ENCODE measurements at regions not wholly inside any gene's neighbourhood (a gene's known extent, or its start where the extent isn't known, plus 50 kb on each side); places are given as distances from the start of the nearest gene placed in this dataset.

GRCh38 chr13:87453244-87453643 lies 217.9 kb upstream of the SLITRK5 start:
- no peak for TF ChIP-seq TAF1 (IDR thresholded peaks at IDR 0.05; ENCODE audit: borderline replicate concordance, insufficient read depth, low read length)
- no peak for TF ChIP-seq POLR2AphosphoS5 (IDR thresholded peaks at IDR 0.05; ENCODE audit: low read depth, low read length)
- TF ChIP-seq REST (IDR thresholded peaks at IDR 0.05; ENCODE audit: insufficient read depth in 1 of 2, low read depth in 2 of 2, low read length in 2 of 2) = no peak
- no peak for TF ChIP-seq FOXP2 (optimal IDR thresholded peaks at IDR 0.05; ENCODE audit: borderline replicate concordance, extremely low read depth, extremely low read length, insufficient read depth)
- TF ChIP-seq SIN3A (IDR thresholded peaks at IDR 0.05; ENCODE audit: borderline replicate concordance, insufficient read depth, low read length) = no peak

GRCh38 chr13:87459419-87459818 lies 211.8 kb upstream of the SLITRK5 start:
- TF ChIP-seq REST (IDR thresholded peaks at IDR 0.05; ENCODE audit: insufficient read depth in 1 of 2, low read depth in 2 of 2, low read length in 2 of 2) (no peak), POLR2AphosphoS5 (IDR thresholded peaks at IDR 0.05; ENCODE audit: low read depth, low read length) (no peak), SIN3A (IDR thresholded peaks at IDR 0.05; ENCODE audit: borderline replicate concordance, insufficient read depth, low read length) (no peak), FOXP2 (optimal IDR thresholded peaks at IDR 0.05; ENCODE audit: borderline replicate concordance, extremely low read depth, extremely low read length, insufficient read depth) (no peak), TAF1 (IDR thresholded peaks at IDR 0.05; ENCODE audit: borderline replicate concordance, insufficient read depth, low read length) (no peak)

DNA sequence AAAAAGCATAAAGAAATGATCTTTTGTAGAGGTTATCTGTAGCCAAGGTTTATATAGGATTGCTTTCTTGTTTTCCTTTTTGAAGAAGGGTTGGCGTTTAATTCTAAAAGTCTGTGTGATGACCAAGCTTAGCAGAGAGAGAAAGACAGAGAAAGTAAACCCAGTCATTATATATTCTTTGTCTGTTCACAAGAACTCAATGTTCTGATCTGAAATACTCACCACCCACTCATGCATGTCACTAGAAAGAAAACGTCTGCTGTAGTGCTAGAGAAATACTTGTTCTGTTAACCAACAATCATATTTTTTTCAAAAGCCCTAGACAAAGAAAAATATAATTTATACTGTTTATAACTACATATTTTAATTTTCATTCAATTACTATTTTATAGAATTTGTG lies 173.7 kb upstream of the SLITRK5 start:
- TF ChIP-seq REST (IDR thresholded peaks at IDR 0.05; ENCODE audit: insufficient read depth in 1 of 2, low read depth in 2 of 2, low read length in 2 of 2) = no peak

DNA sequence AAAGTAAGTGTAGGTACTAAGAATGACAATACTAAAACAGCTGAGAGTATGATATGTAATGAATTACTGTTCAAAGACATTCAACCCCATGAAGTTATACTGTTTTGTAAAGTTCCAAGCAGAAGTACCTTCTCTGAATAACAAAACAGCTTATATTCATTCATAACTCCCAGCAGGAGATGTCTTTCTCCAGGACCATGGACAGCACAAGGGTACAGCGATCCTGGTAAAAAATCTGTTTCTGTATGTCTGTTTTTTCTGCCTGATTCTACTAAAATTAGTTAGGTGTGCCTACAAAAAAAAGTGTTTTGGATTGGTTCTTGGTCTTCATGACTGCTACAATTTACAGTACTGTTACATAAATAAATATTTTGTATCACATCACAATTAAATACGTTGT lies 172.5 kb upstream of the SLITRK5 start:
- TF ChIP-seq SIN3A (IDR thresholded peaks at IDR 0.05; ENCODE audit: borderline replicate concordance, insufficient read depth, low read length) (no peak), TAF1 (IDR thresholded peaks at IDR 0.05; ENCODE audit: borderline replicate concordance, insufficient read depth, low read length) (no peak), POLR2AphosphoS5 (IDR thresholded peaks at IDR 0.05; ENCODE audit: low read depth, low read length) (no peak), REST (IDR thresholded peaks at IDR 0.05; ENCODE audit: insufficient read depth in 1 of 2, low read depth in 2 of 2, low read length in 2 of 2) (peak; percentile 74 to 93), FOXP2 (optimal IDR thresholded peaks at IDR 0.05; ENCODE audit: borderline replicate concordance, extremely low read depth, extremely low read length, insufficient read depth) (no peak)

GRCh38 chr13:87524775-87525174 lies 146.4 kb upstream of the SLITRK5 start:
- TF ChIP-seq REST (IDR thresholded peaks at IDR 0.05; ENCODE audit: insufficient read depth in 1 of 2, low read depth in 2 of 2, low read length in 2 of 2) = no peak
- TF ChIP-seq FOXP2 (optimal IDR thresholded peaks at IDR 0.05; ENCODE audit: borderline replicate concordance, extremely low read depth, extremely low read length, insufficient read depth) = no peak
- TF ChIP-seq TAF1 (IDR thresholded peaks at IDR 0.05; ENCODE audit: borderline replicate concordance, insufficient read depth, low read length) = no peak
- TF ChIP-seq SIN3A (IDR thresholded peaks at IDR 0.05; ENCODE audit: borderline replicate concordance, insufficient read depth, low read length) = no peak
- no peak for TF ChIP-seq POLR2AphosphoS5 (IDR thresholded peaks at IDR 0.05; ENCODE audit: low read depth, low read length)
